Rectal smooth muscle tissue (tissue), 1 donor: ENCODE measurements at regions not wholly inside any gene's neighbourhood (a gene's known extent, or its start where the extent isn't known, plus 50 kb on each side); places are given as distances from the start of the nearest gene placed in this dataset.
A peak's percentile ranks its signal among the peaks of the same experiment; 100 is the strongest.

ENCODE experiments used
- H3K27ac ChIP-seq: one replicate; pipeline ENCODE4 v1.7.0; 2013; ENCODE audit warnings: low read depth, low read length, inconsistent platforms
- H3K27me3 ChIP-seq: one replicate; pipeline ENCODE4 v1.7.0; 2013; ENCODE audit warnings: low read length; ENCODE audit not compliant: control insufficient read depth, insufficient read depth
- H3K36me3 ChIP-seq: one replicate; pipeline ENCODE4 v1.7.0; 2013; ENCODE audit warnings: low read length; ENCODE audit not compliant: control insufficient read depth, insufficient read depth
- H3K4me1 ChIP-seq: one replicate; pipeline ENCODE4 v1.7.0; 2013; ENCODE audit warnings: low read length; ENCODE audit not compliant: control insufficient read depth, insufficient read depth
- H3K4me3 ChIP-seq: one replicate; pipeline ENCODE4 v1.7.0; 2013; ENCODE audit warnings: low read length
- H3K9ac ChIP-seq: one replicate; pipeline ENCODE4 v1.7.0; 2013; ENCODE audit warnings: low read length

- H3K4me3 ChIP-seq: no peak overlapping the region
- no peak overlapping the region for H3K9ac ChIP-seq
- no peak overlapping the region for H3K27ac ChIP-seq
Observed at GRCh38 chr6:105608711-105609374, 206.0 kb upstream of the PREP start.

GRCh38 chr6:105607636-105608621, 205.0 kb upstream of the PREP start:
- H3K9ac ChIP-seq: no peak overlapping the region
- H3K27me3 ChIP-seq: no peaks in the 10 kb centered on the region
- peaks cover 3% of the 10 kb centered on the region for H3K4me1 ChIP-seq
- no peaks in the 10 kb centered on the region for H3K36me3 ChIP-seq
- H3K4me3 ChIP-seq: no peak overlapping the region
- H3K27ac ChIP-seq: no peak overlapping the region

More at GRCh38 chr6:105608711-105609374, 206.0 kb upstream of the PREP start:
- Histone ChIP-seq H3K36me3 (no peaks in the 10 kb centered on the region), H3K27me3 (no peaks in the 10 kb centered on the region), H3K4me1 (peaks cover 3% of the 10 kb centered on the region)

GRCh38 chr6:105606831-105607463, 204.1 kb upstream of the PREP start:
- H3K4me1 ChIP-seq: peaks cover 3% of the 10 kb centered on the region
- no peak overlapping the region for H3K9ac ChIP-seq

GRCh38 chr6:105604587-105604884, 201.7 kb upstream of the PREP start:
- peaks cover 3% of the 10 kb centered on the region for H3K4me1 ChIP-seq
- no peak overlapping the region for H3K27ac ChIP-seq
- no peaks in the 10 kb centered on the region for H3K36me3 ChIP-seq
- no peak overlapping the region for H3K4me3 ChIP-seq
- no peaks in the 10 kb centered on the region for H3K27me3 ChIP-seq
- no peak overlapping the region for H3K9ac ChIP-seq

More at GRCh38 chr6:105606831-105607463, 204.1 kb upstream of the PREP start:
- H3K4me3 ChIP-seq: no peak overlapping the region
- H3K36me3 ChIP-seq: no peaks in the 10 kb centered on the region
- no peak overlapping the region for H3K27ac ChIP-seq
- H3K27me3 ChIP-seq: no peaks in the 10 kb centered on the region

GRCh38 chr6:105603788-105604586, 201.1 kb upstream of the PREP start:
- Histone ChIP-seq H3K27me3 (no peaks in the 10 kb centered on the region), H3K4me3 (no peak overlapping the region), H3K4me1 (peaks cover 3% of the 10 kb centered on the region), H3K27ac (no peak overlapping the region), H3K36me3 (no peaks in the 10 kb centered on the region), H3K9ac (no peak overlapping the region)

GRCh38 chr6:105601541-105602236, 198.8 kb upstream of the PREP start:
- H3K4me1 ChIP-seq: peaks cover 3% of the 10 kb centered on the region
- no peak overlapping the region for H3K9ac ChIP-seq
- H3K4me3 ChIP-seq: peak overlapping the region; percentile 5

GRCh38 chr6:105600336-105601260, 197.7 kb upstream of the PREP start:
- Histone ChIP-seq H3K9ac (no peak overlapping the region), H3K36me3 (no peaks in the 10 kb centered on the region), H3K4me3 (no peak overlapping the region), H3K4me1 (peaks cover 3% of the 10 kb centered on the region), H3K27ac (peak overlapping the region; percentile 15), H3K27me3 (no peaks in the 10 kb centered on the region)

More at GRCh38 chr6:105601541-105602236, 198.8 kb upstream of the PREP start:
- H3K27ac ChIP-seq: peak overlapping the region; percentile 15
- H3K36me3 ChIP-seq: no peaks in the 10 kb centered on the region
- H3K27me3 ChIP-seq: no peaks in the 10 kb centered on the region

- H3K27ac ChIP-seq: no peak overlapping the region
- no peaks in the 10 kb centered on the region for H3K4me1 ChIP-seq
- H3K4me3 ChIP-seq: no peak overlapping the region
Observed at GRCh38 chr6:105598264-105598663, 195.4 kb upstream of the PREP start.

GRCh38 chr6:105596284-105596755, 193.4 kb upstream of the PREP start:
- Histone ChIP-seq H3K36me3 (no peaks in the 10 kb centered on the region), H3K9ac (no peak overlapping the region), H3K4me1 (no peaks in the 10 kb centered on the region), H3K27ac (no peak overlapping the region), H3K4me3 (no peak overlapping the region), H3K27me3 (no peaks in the 10 kb centered on the region)

More at GRCh38 chr6:105598264-105598663, 195.4 kb upstream of the PREP start:
- Histone ChIP-seq H3K36me3 (no peaks in the 10 kb centered on the region), H3K9ac (no peak overlapping the region), H3K27me3 (no peaks in the 10 kb centered on the region)

- no peaks in the 10 kb centered on the region for H3K27me3 ChIP-seq
- H3K4me1 ChIP-seq: no peaks in the 10 kb centered on the region
- H3K9ac ChIP-seq: no peak overlapping the region
- H3K27ac ChIP-seq: no peak overlapping the region
- H3K4me3 ChIP-seq: no peak overlapping the region
- H3K36me3 ChIP-seq: no peaks in the 10 kb centered on the region
Observed at GRCh38 chr6:105595829-105596228, 192.9 kb upstream of the PREP start.
